NB4 (cell line): ENCODE measurements at regions not wholly inside any gene's neighbourhood (a gene's known extent, or its start where the extent isn't known, plus 50 kb on each side); places are given as distances from the start of the nearest gene placed in this dataset.

Experiments
- DNase-seq: peaks from one replicate; pipeline ENCODE4 v3.0.0; 2010; ENCODE audit warnings: low read depth
- H3K4me3 ChIP-seq: one replicate; pipeline ENCODE4 v1.5.1; 2011; ENCODE audit warnings: mild to moderate bottlenecking, low read depth, low read length, moderate library complexity
- CTCF ChIP-seq: IDR thresholded peaks from one replicate; pipeline ENCODE4 v1.5.1; 2012; ENCODE audit warnings: low read depth, low read length
- MAX ChIP-seq: IDR thresholded peaks from 2 replicates; pipeline ENCODE4 v1.6.1; 2011; ENCODE audit warnings: low read depth, low read length
- MYC ChIP-seq: IDR thresholded peaks from 2 replicates; pipeline ENCODE4 v1.6.1; 2011; ENCODE audit warnings: low read depth, low read length
- POLR2A ChIP-seq: IDR thresholded peaks from 2 replicates; pipeline ENCODE4 v1.6.1; 2011; ENCODE audit warnings: mild to moderate bottlenecking; ENCODE audit not compliant: insufficient read length; ENCODE audit errors: extremely low read depth

GRCh38 chr2:12847694-12848575 lies 131.2 kb downstream of the TRIB2 start:
- TF ChIP-seq MAX (no peak), MYC (no peak), POLR2A (no peak), CTCF (no peak)
- DNase-seq, result no peak

GRCh38 chr2:12852135-12852534 lies 135.4 kb downstream of the TRIB2 start:
- TF ChIP-seq MAX (no peak), POLR2A (no peak), CTCF (no peak), MYC (no peak)
- H3K4me3 ChIP-seq, result no peak overlapping the region
- no peak for DNase-seq

More at GRCh38 chr2:12847694-12848575, 131.2 kb downstream of the TRIB2 start:
- H3K4me3 ChIP-seq, result no peak overlapping the region

- no peak overlapping the region for H3K4me3 ChIP-seq
- TF ChIP-seq CTCF, result no peak
- no peak for TF ChIP-seq MYC
- TF ChIP-seq POLR2A, result no peak
- TF ChIP-seq MAX, result no peak
- DNase-seq, result no peak
Measured at GRCh38 chr2:12854001-12854530, 137.3 kb downstream of the TRIB2 start.

- no peak for TF ChIP-seq MAX
- TF ChIP-seq CTCF, result no peak
- no peak for TF ChIP-seq POLR2A
- no peak for TF ChIP-seq MYC
- DNase-seq, result no peak
- H3K4me3 ChIP-seq, result no peak overlapping the region
Measured at GRCh38 chr2:12855508-12855907, 138.8 kb downstream of the TRIB2 start.

- H3K4me3 ChIP-seq, result no peak overlapping the region
- peak; percentile 92 for DNase-seq
Measured at GRCh38 chr2:12856934-12857601, 140.3 kb downstream of the TRIB2 start.

More at GRCh38 chr2:12856934-12857601, 140.3 kb downstream of the TRIB2 start:
- TF ChIP-seq POLR2A (no peak), MAX (peak; percentile 87), MYC (peak; percentile 67)
